Calu3 (cell line): ENCODE measurements at regions not wholly inside any gene's neighbourhood (a gene's known extent, or its start where the extent isn't known, plus 50 kb on each side); places are given as distances from the start of the nearest gene placed in this dataset.

Experiments used
- BruUV-seq: library from RNA; stranded (reverse); fragments of 400-500 nt; replicated peaks from 2 replicates; lab custom pipeline; 2021; lab: Mats Ljungman, UMichigan
- CTCF ChIA-PET: fragments of 300-600 bp; sonication (Branson Sonifier 250); formaldehyde crosslinking; loops from one replicate; lab custom pipeline; 2022; ENCODE audit warnings: antibody characterized with exemption; lab: Charles Lee
- DNase-seq: peaks from one replicate; pipeline ENCODE4 v3.0.0; 2022
- H3K27ac Mint-ChIP-seq: one replicate; pipeline ENCODE4 v1.8.0; 2022; ENCODE audit warnings: mixed read lengths; ENCODE audit not compliant: unreplicated experiment
- H3K27me3 Mint-ChIP-seq: one replicate; pipeline ENCODE4 v1.8.0; 2022; ENCODE audit warnings: mixed read lengths; ENCODE audit not compliant: unreplicated experiment
- H3K36me3 Mint-ChIP-seq: one replicate; pipeline ENCODE4 v1.8.0; 2022; ENCODE audit warnings: mild to moderate bottlenecking, moderate library complexity, mixed read lengths; ENCODE audit not compliant: insufficient read depth, unreplicated experiment
- H3K4me1 Mint-ChIP-seq: one replicate; pipeline ENCODE4 v1.8.0; 2022; ENCODE audit warnings: mild to moderate bottlenecking, low read depth, mixed read lengths; ENCODE audit not compliant: unreplicated experiment
- H3K4me3 Mint-ChIP-seq: one replicate; pipeline ENCODE4 v1.8.0; 2022; ENCODE audit warnings: mild to moderate bottlenecking, low read depth, moderate library complexity, mixed read lengths; ENCODE audit not compliant: unreplicated experiment
- H3K9me3 Mint-ChIP-seq: one replicate; pipeline ENCODE4 v1.8.0; 2022; ENCODE audit warnings: low read depth, mixed read lengths; ENCODE audit not compliant: unreplicated experiment
- intact Hi-C: fragments of 100-400 bp; cut with micrococcal nuclease; formaldehyde crosslinking; loops from one replicate; pipeline ENCODE4 v1.10.0; 2022; ENCODE audit not compliant: unreplicated experiment
- TF ChIP-seq, protein P1 (sequence below): fragments of 200-600 bp; IDR thresholded peaks from one replicate; pipeline ENCODE4 v1.8.0; 2022; ENCODE audit warnings: antibody characterized with exemption; ENCODE audit not compliant: unreplicated experiment

DNA sequence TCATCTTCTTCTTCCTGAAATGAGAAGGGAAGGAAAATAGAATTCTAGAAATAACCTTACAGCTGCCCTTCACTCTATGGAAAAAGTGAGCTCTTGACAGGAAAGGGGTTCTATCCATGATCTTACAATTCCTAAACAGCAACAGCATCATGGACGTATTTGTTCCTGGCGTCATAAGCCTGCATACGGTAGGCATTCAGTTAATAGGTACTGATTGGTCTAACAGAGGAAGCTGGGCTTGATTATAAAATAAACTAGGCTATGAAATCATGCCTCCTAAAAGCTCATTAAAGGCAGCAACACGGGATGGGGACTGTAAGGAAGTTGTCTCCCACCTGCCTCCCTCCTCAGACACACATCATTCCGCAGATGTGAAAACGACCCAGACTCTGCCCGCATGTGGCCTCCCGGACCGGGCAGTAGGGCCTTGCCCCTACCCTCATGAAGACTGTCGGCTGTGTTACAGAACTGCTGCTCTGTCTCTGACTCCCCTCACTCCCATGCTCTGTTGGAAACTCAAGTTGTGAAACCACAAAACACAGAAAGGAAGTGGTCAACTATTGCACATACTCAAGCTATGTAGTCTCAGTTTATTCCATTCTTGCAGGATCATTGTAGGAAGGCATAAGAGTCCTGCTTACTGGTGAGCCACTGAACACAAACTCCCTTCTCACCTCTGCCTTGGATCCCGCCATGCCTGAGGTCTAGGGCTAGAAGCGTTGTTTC is 129.8 kb downstream of the DLEU7 start:
- TF ChIP-seq, protein P1, sequence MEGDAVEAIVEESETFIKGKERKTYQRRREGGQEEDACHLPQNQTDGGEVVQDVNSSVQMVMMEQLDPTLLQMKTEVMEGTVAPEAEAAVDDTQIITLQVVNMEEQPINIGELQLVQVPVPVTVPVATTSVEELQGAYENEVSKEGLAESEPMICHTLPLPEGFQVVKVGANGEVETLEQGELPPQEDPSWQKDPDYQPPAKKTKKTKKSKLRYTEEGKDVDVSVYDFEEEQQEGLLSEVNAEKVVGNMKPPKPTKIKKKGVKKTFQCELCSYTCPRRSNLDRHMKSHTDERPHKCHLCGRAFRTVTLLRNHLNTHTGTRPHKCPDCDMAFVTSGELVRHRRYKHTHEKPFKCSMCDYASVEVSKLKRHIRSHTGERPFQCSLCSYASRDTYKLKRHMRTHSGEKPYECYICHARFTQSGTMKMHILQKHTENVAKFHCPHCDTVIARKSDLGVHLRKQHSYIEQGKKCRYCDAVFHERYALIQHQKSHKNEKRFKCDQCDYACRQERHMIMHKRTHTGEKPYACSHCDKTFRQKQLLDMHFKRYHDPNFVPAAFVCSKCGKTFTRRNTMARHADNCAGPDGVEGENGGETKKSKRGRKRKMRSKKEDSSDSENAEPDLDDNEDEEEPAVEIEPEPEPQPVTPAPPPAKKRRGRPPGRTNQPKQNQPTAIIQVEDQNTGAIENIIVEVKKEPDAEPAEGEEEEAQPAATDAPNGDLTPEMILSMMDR: no peak
- Mint-ChIP-seq H3K36me3 (no peaks in the 10 kb centered on the region), H3K27ac (no peak overlapping the region), H3K4me1 (no peaks in the 10 kb centered on the region), H3K27me3 (no peaks in the 10 kb centered on the region), H3K4me3 (no peak overlapping the region), H3K9me3 (no peaks in the 10 kb centered on the region)
- no peak for DNase-seq
- CTCF ChIA-PET: no interaction called here
- no TSS peak for BruUV-seq
- intact Hi-C loops: no loop called here

DNA sequence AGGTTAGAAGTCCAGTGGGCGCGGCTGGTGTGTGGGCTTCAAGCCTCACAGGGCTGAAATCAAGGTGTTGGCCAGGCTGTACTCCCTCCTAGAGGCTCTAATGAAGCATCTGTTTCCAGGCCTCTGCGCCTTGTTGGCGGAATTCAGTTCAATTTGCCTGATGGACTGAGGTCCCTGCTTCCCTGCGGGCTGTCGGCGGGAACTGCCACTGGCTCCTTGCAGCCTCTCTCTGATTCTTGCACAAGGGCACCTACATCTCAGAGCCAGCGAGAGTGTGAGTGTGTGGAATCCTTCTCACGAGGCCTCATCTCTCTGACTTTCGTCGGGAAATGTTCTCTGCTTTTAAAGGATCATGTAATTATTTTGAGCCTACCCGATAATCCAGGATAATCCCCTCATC is 128.6 kb downstream of the DLEU7 start:
- H3K27me3 Mint-ChIP-seq: no peaks in the 10 kb centered on the region
- no peak overlapping the region for H3K27ac Mint-ChIP-seq
- H3K4me1 Mint-ChIP-seq: no peaks in the 10 kb centered on the region
- no peaks in the 10 kb centered on the region for H3K36me3 Mint-ChIP-seq
- intact Hi-C loops: no loop called here
- TF ChIP-seq, protein P1: no peak
- BruUV-seq: no TSS peak
- CTCF ChIA-PET: no interaction called here
- no peaks in the 10 kb centered on the region for H3K9me3 Mint-ChIP-seq
- H3K4me3 Mint-ChIP-seq: no peak overlapping the region
- no peak for DNase-seq

DNA sequence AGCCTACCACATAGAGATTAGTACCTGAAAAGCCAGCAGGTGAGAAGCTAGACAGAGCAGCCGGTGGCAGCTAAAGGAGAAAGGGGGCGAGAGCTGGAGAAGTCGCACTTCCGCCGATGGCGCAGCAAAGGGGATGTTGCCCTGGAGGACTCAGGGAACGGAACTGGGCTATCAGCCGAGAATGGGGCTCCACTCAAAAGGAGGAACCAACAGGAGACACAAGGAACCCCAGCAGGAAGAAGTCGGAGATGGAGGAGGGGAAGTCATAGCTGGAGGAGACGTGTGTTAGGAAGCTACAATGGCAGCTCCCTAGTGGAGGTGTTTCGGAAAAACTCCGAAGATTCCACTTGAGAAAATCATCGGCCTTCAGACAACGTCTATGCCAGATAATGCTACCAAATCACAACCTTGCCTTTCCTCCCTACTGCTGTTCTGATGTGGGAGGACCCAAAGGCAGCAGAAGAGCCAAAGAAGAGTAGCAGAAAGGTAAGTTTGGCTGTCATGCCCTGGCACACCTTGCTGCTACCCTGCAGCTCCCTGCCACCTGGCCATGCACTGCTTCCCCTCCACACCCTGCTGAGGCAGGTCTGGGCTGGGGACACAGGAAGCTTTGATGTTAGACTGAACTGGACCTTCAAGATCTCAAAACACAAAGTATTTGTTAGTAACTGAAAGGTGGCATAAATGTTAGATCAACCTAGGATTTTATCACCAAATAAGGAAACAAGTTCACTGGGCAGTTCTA is 127.9 kb downstream of the DLEU7 start:
- intact Hi-C loops: no loop called here
- Mint-ChIP-seq H3K9me3 (no peaks in the 10 kb centered on the region), H3K27ac (no peak overlapping the region), H3K27me3 (no peaks in the 10 kb centered on the region), H3K4me3 (no peak overlapping the region), H3K36me3 (no peaks in the 10 kb centered on the region), H3K4me1 (no peaks in the 10 kb centered on the region)
- CTCF ChIA-PET: no interaction called here
- no TSS peak for BruUV-seq
- no peak for DNase-seq
- TF ChIP-seq, protein P1: no peak

DNA sequence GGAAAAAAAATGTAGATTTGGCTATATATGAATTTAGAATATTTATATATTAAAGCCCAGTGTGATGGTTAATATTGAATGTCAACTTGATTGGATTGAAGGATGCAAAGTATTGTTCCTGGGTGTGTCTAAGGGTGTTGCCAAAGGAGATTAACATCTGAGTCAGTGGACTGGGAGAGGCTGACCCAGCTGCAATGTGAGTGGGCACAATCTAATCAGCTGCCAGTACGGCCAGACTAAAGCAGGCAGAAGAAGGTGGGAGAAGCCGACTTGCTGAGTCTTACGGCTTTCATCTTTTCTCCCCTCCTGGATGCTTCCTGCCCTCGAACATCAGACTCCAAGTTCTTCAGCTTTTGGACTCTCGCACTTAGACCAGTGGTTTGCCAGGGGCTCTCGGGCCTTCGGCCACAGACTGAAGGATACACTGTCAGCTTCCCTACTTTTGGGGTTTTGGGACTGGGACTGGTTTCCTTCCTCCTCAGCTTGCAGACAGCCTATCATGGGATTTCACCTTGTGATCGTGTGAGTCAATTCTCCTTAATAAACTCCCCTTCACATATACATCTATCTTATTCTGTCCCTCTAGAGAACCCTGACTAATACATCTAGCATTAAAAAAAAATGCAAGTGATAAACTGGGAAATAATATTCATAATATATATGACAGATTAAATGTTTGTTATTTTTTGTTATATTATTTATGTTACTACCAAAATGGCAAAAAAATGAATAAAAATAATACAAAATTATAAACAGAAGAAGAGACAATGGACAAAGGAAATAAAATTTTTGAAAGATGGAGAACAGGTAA is 122.4 kb downstream of the DLEU7 start:
- no peak overlapping the region for H3K27ac Mint-ChIP-seq
- DNase-seq: no peak
- intact Hi-C loops: no loop called here
- no peak overlapping the region for H3K4me3 Mint-ChIP-seq
- H3K27me3 Mint-ChIP-seq: no peaks in the 10 kb centered on the region
- H3K9me3 Mint-ChIP-seq: no peaks in the 10 kb centered on the region
- CTCF ChIA-PET: no interaction called here
- H3K36me3 Mint-ChIP-seq: no peaks in the 10 kb centered on the region
- TF ChIP-seq, protein P1: no peak
- no TSS peak for BruUV-seq
- H3K4me1 Mint-ChIP-seq: no peaks in the 10 kb centered on the region
